ENCODE measurements at regions not wholly inside any gene's neighbourhood (a gene's known extent, or its start where the extent isn't known, plus 50 kb on each side); places are given as distances from the start of the nearest gene placed in this dataset.

DNA sequence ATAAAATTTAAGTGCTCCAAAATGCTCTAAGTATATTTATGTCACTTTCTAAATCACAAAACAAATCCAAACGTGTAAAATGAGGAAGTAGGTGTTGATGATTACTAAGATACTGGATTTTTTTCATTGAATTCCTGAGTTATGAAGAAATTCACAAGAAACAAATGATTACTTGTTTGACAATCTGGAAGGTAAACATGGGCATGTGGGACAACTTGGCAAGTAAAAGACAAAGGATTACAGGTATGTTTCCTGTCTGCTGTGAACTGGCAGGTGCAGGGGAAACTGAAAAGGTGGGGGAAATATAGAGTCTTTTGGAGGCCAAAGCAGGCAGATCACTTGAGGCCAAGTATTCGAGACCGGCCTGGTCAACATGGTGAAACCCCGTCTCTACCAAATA, 252.7 kb upstream of the AZI2 start:
- ATAC-seq (ENCODE audit: insufficient number of reproducible peaks, low FRiP score, low read depth), result no peak

DNA sequence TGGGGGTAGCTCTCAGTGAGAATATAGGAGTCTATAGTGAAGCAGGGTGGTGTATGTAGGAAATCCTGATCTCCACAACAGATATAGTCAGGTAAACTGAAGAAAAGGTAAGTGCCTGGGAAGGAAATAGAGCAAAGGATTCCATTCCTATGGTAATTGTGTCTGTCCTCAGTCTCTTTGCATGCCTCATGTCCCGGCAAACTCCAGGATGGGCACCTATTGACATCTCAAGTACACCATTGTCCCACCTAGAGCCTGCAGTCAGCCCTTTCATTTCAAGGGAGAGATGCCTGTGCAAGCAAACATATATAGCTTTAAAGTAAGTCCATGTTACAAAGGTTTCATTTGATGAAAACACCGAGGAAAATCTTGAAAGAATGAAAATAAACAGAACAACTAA, 257.7 kb upstream of the AZI2 start:
- DNase-seq (ENCODE audit: low spot score) (no peak), ATAC-seq (ENCODE audit: insufficient number of reproducible peaks, low FRiP score, low read depth) (no peak)
- Histone ChIP-seq H3K4me1 (ENCODE audit: control insufficient read depth in 1 of 2, low read depth in 2 of 2) (peaks cover 0 to 11% of the 10 kb centered on the region in 2 donors), H3K4me3 (no peak overlapping the region), H3K9me3 (no peaks in the 10 kb centered on the region), H3K27me3 (replicated peaks; ENCODE audit: insufficient read depth) (no peaks in the 10 kb centered on the region), H3K27ac (no peak overlapping the region), H3K36me3 (no peaks in the 10 kb centered on the region)
- TF ChIP-seq, protein P1, sequence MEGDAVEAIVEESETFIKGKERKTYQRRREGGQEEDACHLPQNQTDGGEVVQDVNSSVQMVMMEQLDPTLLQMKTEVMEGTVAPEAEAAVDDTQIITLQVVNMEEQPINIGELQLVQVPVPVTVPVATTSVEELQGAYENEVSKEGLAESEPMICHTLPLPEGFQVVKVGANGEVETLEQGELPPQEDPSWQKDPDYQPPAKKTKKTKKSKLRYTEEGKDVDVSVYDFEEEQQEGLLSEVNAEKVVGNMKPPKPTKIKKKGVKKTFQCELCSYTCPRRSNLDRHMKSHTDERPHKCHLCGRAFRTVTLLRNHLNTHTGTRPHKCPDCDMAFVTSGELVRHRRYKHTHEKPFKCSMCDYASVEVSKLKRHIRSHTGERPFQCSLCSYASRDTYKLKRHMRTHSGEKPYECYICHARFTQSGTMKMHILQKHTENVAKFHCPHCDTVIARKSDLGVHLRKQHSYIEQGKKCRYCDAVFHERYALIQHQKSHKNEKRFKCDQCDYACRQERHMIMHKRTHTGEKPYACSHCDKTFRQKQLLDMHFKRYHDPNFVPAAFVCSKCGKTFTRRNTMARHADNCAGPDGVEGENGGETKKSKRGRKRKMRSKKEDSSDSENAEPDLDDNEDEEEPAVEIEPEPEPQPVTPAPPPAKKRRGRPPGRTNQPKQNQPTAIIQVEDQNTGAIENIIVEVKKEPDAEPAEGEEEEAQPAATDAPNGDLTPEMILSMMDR (IDR thresholded peaks at IDR 0.05), result no peak

More for the DNA sequence above, 252.7 kb upstream of the AZI2 start:
- Histone ChIP-seq H3K27me3 (replicated peaks; ENCODE audit: insufficient read depth) (no peaks in the 10 kb centered on the region), H3K4me1 (ENCODE audit: control insufficient read depth in 1 of 2, low read depth in 2 of 2) (peaks cover 0 to under 1% of the 10 kb centered on the region in 2 donors), H3K9me3 (no peaks in the 10 kb centered on the region), H3K36me3 (no peaks in the 10 kb centered on the region), H3K4me3 (no peak overlapping the region), H3K27ac (no peak overlapping the region)
- TF ChIP-seq, protein P1 (IDR thresholded peaks at IDR 0.05), result no peak
- no peak for DNase-seq (ENCODE audit: low spot score)

DNA sequence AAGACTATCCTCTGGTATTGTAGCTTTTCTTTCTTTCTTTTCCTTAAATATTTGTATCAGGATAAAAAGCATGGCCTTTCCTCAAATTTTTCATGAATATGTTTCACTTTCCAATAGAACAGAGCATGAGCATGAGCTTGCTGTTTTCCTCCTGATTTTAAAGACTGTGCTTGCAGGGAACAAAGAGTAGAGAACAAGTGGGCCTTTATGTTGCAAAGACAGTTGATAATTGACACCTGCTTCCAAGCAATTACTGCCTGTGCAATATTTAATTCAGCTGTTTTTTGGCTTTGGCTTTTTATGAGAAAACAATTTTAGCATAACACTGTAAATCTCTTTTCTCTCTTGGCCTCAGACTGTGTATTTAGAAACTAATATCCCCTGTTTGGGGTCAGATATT, 263.6 kb upstream of the AZI2 start:
- TF ChIP-seq, protein P1 (IDR thresholded peaks at IDR 0.05), result no peak
- no peak overlapping the region for H3K4me3 ChIP-seq
- no peak for ATAC-seq (ENCODE audit: insufficient number of reproducible peaks, low FRiP score, low read depth)

DNA sequence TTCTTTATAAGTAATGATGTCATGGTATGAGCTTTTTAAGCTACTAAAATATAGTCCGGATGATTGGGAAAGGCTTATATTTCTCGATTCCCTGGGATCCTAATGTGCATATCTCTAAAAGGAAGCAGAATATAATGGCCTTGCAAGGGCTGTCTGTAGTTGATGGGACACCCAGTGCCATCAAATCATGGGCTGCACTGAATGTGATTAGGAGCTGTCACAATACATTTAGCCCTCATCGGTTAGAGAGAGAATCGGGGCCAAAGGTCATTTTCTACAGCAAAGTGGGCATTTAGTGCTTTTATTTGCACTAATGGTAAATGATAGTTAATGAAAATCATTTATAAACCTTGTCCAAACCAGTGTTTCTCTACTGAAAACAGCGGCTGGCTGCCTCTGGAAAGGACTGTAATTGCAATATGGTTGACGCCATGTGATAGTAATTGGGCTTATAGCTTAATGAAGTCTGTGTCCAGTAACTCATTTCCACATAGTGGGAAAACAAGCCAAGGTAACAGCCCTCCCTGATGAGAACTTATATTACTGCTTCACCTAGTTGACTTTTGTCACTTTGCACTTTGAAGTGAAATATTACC, 265.0 kb upstream of the AZI2 start:
- Histone ChIP-seq H3K4me1 (ENCODE audit: control insufficient read depth in 1 of 2, low read depth in 2 of 2) (peaks cover 0 to 9% of the 10 kb centered on the region in 2 donors), H3K27me3 (replicated peaks; ENCODE audit: insufficient read depth) (no peaks in the 10 kb centered on the region), H3K4me3 (no peak overlapping the region), H3K36me3 (no peaks in the 10 kb centered on the region), H3K27ac (no peak overlapping the region), H3K9me3 (no peaks in the 10 kb centered on the region)
- TF ChIP-seq, protein P1 (IDR thresholded peaks at IDR 0.05), result no peak
- no peak for ATAC-seq (ENCODE audit: insufficient number of reproducible peaks, low FRiP score, low read depth)
- DNase-seq (ENCODE audit: low spot score), result no peak

More for the DNA sequence above, 263.6 kb upstream of the AZI2 start:
- H3K27ac ChIP-seq, result no peak overlapping the region
- DNase-seq (ENCODE audit: low spot score), result no peak
- peaks cover 0 to 10% of the 10 kb centered on the region in 2 donors for H3K4me1 ChIP-seq (ENCODE audit: control insufficient read depth in 1 of 2, low read depth in 2 of 2)
- H3K27me3 ChIP-seq (replicated peaks; ENCODE audit: insufficient read depth), result no peaks in the 10 kb centered on the region
- no peaks in the 10 kb centered on the region for H3K36me3 ChIP-seq
- H3K9me3 ChIP-seq, result no peaks in the 10 kb centered on the region

DNA sequence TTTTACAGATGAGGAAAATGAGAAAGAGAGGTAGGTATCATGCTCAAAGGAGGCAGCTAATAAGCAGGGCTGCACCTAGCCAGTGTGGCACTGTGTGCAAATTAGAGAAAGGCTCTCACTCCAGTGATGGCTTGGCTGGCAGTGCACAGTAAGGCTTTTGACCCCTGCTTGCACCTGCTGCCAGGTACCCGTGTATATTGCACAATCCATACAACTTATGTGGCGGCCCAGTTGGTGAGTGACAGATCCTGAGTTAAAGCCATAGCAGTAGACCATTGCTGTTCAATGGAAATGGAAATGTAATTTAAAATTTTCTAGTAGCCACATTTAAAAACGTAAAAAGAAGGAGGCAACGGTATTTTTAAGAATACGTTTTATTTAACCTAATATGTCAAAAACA, 266.4 kb upstream of the AZI2 start:
- H3K4me1 ChIP-seq (ENCODE audit: control insufficient read depth in 1 of 2, low read depth in 2 of 2), result peaks cover 0 to 9% of the 10 kb centered on the region in 2 donors
- ATAC-seq (ENCODE audit: insufficient number of reproducible peaks, low FRiP score, low read depth), result no peak
- TF ChIP-seq, protein P1 (IDR thresholded peaks at IDR 0.05), result no peak

More for the DNA sequence above, 266.4 kb upstream of the AZI2 start:
- no peaks in the 10 kb centered on the region for H3K36me3 ChIP-seq
- DNase-seq (ENCODE audit: low spot score), result no peak
- no peak overlapping the region for H3K4me3 ChIP-seq
- H3K27ac ChIP-seq, result no peak overlapping the region
- no peaks in the 10 kb centered on the region for H3K27me3 ChIP-seq (replicated peaks; ENCODE audit: insufficient read depth)
- H3K9me3 ChIP-seq, result no peaks in the 10 kb centered on the region
